CD4-positive, alpha-beta memory T cell (primary cell): ENCODE measurements at regions not wholly inside any gene's neighbourhood (a gene's known extent, or its start where the extent isn't known, plus 50 kb on each side); places are given as distances from the start of the nearest gene placed in this dataset.

Experiments used
- CTCF ChIA-PET: fragments of 350-600 bp; sonication (Branson Sonifier 250); formaldehyde crosslinking; loops from one replicate; lab custom pipeline; 2021; ENCODE audit warnings: inconsistent platforms; ENCODE audit not compliant: partially characterized antibody; lab: Charles Lee
- POLR2A ChIA-PET: fragments of 350-600 bp; sonication (Branson Sonifier 250); formaldehyde crosslinking; loops from one replicate; lab custom pipeline; 2021; ENCODE audit not compliant: partially characterized antibody; lab: Charles Lee
- DNase-seq, 5 donors: peaks; one replicate each; pipeline versions ENCODE4 v3.0.0 to v3.0.0-alpha.2; 2020 to 2022; ENCODE audit warnings: mixed read lengths in 1 of 5
- H3K27ac ChIP-seq: one replicate; pipeline ENCODE4 v1.7.0; 2013; ENCODE audit warnings: low read depth, low read length
- H3K27me3 ChIP-seq: 2 replicates; pipeline ENCODE4 v1.7.0; 2013; ENCODE audit warnings: mild to moderate bottlenecking, low read length, moderate library complexity; ENCODE audit not compliant: insufficient read depth
- H3K36me3 ChIP-seq: 2 replicates; pipeline ENCODE4 v1.7.0; 2013; ENCODE audit warnings: mild to moderate bottlenecking, low read length, moderate library complexity; ENCODE audit not compliant: insufficient read depth
- H3K4me1 ChIP-seq: 2 replicates; pipeline ENCODE4 v1.7.0; 2013; ENCODE audit warnings: mild to moderate bottlenecking, low read length, moderate library complexity; ENCODE audit not compliant: insufficient read depth
- H3K4me3 ChIP-seq, 2 donors: one replicate each; pipeline ENCODE4 v1.7.0; 2013; ENCODE audit warnings: low read length in 2 of 2, mild to moderate bottlenecking in 1 of 2
- H3K9me3 ChIP-seq, 2 donors: one replicate each; pipeline ENCODE4 v1.7.0; 2013; ENCODE audit warnings: low read length in 2 of 2, control low read depth in 1 of 2; ENCODE audit not compliant: control insufficient read depth in 1 of 2
- H3K27ac Mint-ChIP-seq, 7 donors: one replicate each; pipeline ENCODE4 v1.8.0; 2020 to 2021; ENCODE audit warnings: mixed read lengths in 7 of 7, mild to moderate bottlenecking in 6 of 7, inconsistent platforms in 3 of 7, moderate library complexity in 3 of 7
- H3K27me3 Mint-ChIP-seq, 2 donors: one replicate each; pipeline ENCODE4 v1.8.0; 2020 to 2021; ENCODE audit warnings: mixed read lengths in 2 of 2
- H3K36me3 Mint-ChIP-seq, 2 donors: one replicate each; pipeline ENCODE4 v1.8.0; 2020 to 2021; ENCODE audit warnings: mixed read lengths in 2 of 2, inconsistent platforms in 1 of 2, mild to moderate bottlenecking in 1 of 2
- H3K4me1 Mint-ChIP-seq, 4 donors: one replicate each; pipeline ENCODE4 v1.8.0; 2020 to 2021; ENCODE audit warnings: mixed read lengths in 4 of 4, mild to moderate bottlenecking in 1 of 4
- H3K4me3 Mint-ChIP-seq, 8 donors: one replicate each; pipeline ENCODE4 v1.8.0; 2020 to 2021; ENCODE audit warnings: mixed read lengths in 8 of 8, mild to moderate bottlenecking in 7 of 8, moderate library complexity in 6 of 8, inconsistent platforms in 3 of 8
- H3K9me3 Mint-ChIP-seq, 8 donors: one replicate each; pipeline ENCODE4 v1.8.0; 2020 to 2021; ENCODE audit warnings: mixed read lengths in 8 of 8, mild to moderate bottlenecking in 5 of 8, inconsistent platforms in 3 of 8, moderate library complexity in 1 of 8
- intact Hi-C: fragments of 100-400 bp; cut with micrococcal nuclease; formaldehyde crosslinking; loops from one replicate; pipeline ENCODE4 v1.15.1; 2023

DNA sequence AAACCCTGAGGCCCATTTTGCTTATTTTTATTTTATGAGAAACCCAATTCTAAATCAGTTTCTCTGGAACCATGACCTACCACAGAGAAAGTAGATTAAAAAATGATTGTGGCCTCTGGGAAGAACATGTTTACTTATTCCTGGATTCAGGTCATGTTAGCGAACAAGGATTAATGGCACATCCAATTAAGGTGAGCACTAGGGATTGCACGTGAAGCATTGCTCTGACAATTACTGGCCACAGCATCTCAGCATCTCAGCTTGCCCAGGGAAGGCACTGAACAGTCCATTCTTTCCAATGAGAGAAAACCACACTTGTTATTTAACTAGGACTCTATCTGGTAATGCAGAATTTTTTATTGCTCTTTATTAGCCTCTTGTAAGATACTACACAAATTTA is 119.8 kb downstream of the ZNF330 start:
- ChIA-PET POLR2A (no interaction called here), CTCF (no interaction called here)
- no peak overlapping the region for H3K4me3 ChIP-seq
- Mint-ChIP-seq H3K4me1 (no peaks in the 10 kb centered on the region), H3K36me3 (no peaks in the 10 kb centered on the region), H3K4me3 (no peak overlapping the region), H3K9me3 (no peaks in the 10 kb centered on the region), H3K27ac (no peak overlapping the region), H3K27me3 (peaks cover 13 to 17% of the 10 kb centered on the region in 2 donors)
- DNase-seq: no peak
- H3K9me3 ChIP-seq: no peaks in the 10 kb centered on the region
- H3K27me3 ChIP-seq: no peaks in the 10 kb centered on the region
- H3K36me3 ChIP-seq: no peaks in the 10 kb centered on the region
- H3K27ac ChIP-seq: no peak overlapping the region
- no peaks in the 10 kb centered on the region for H3K4me1 ChIP-seq
- intact Hi-C loops: no loop called here

DNA sequence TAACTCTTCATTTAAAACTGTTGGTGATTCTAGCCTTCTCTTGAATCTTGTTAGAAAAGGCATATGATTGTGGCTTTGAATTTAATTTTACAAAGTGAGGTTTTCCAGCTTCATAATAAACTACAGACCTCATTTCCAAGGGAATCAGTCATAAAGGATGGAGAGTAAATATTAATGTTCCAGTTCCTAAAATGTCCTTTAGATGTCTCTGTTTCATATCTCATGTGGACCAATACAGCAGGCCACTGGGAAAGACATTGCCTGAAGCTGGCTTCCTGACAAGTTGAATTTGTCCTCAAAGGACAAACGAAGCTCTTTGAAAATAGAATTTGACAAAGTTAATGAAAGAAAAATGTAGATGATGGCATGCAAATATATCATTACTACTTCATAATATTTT is 125.4 kb downstream of the ZNF330 start:
- no peaks in the 10 kb centered on the region for H3K36me3 ChIP-seq
- no peak overlapping the region for H3K27ac Mint-ChIP-seq
- H3K4me1 Mint-ChIP-seq: no peaks in the 10 kb centered on the region
- no peaks in the 10 kb centered on the region for H3K27me3 ChIP-seq
- DNase-seq: no peak
- H3K36me3 Mint-ChIP-seq: no peaks in the 10 kb centered on the region
- ChIA-PET POLR2A (interaction anchor here (1.3 kb wide), 1 partner anchor 1500 kb away, joined by 3 read pairs; the partner anchor contains the start of gene INPP4B), CTCF (interaction anchor here (0.7 to 1.8 kb wide), 3 partner anchors 309 to 1506 kb away, joined by 3 to 12 read pairs (median 4); partner anchors contain the start of gene INPP4B)
- no peak overlapping the region for H3K4me3 ChIP-seq
- no peaks in the 10 kb centered on the region for H3K9me3 Mint-ChIP-seq
- no peaks in the 10 kb centered on the region for H3K4me1 ChIP-seq
- H3K9me3 ChIP-seq: no peaks in the 10 kb centered on the region
- H3K27ac ChIP-seq: no peak overlapping the region
- intact Hi-C loops: no loop called here
- peaks cover 9 to 13% of the 10 kb centered on the region in 2 donors for H3K27me3 Mint-ChIP-seq
- no peak overlapping the region for H3K4me3 Mint-ChIP-seq

- POLR2A ChIA-PET: no interaction called here
- no peaks in the 10 kb centered on the region for H3K9me3 Mint-ChIP-seq
Observed at GRCh38 chr4:141347684-141348083, 127.0 kb downstream of the ZNF330 start.

DNA sequence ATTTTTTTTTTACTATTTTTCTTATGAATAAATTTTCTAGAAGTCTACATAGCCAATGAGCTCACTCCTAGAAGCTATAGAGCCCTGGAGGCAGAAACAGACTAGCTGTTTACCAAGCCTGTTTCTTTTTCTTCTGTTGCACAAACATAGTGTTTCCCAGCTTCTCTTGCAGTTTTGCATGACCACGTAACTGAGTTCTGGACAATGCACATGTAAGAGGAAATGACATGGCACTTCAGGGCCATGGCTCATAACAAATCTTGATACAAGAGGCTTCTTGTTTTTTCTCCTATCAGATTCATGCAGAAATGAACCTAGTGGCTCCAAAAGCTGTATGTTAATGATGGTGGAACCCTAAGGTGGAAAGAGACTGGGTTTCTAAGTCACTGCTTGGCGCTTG is 127.4 kb downstream of the ZNF330 start:
- Mint-ChIP-seq H3K9me3 (no peaks in the 10 kb centered on the region), H3K27me3 (peaks cover 7 to 11% of the 10 kb centered on the region in 2 donors), H3K4me3 (no peak overlapping the region), H3K4me1 (peaks cover 0 to 4% (median 1%) of the 10 kb centered on the region in 4 donors), H3K27ac (no peak overlapping the region), H3K36me3 (no peaks in the 10 kb centered on the region)
- ChIA-PET POLR2A (no interaction called here), CTCF (interaction anchor here (1.5 kb wide), 1 partner anchor 19 kb away, joined by 3 read pairs; no protein-coding TSS in a partner anchor)
- intact Hi-C loops: no loop called here
- no peaks in the 10 kb centered on the region for H3K27me3 ChIP-seq
- H3K36me3 ChIP-seq: no peaks in the 10 kb centered on the region
- H3K4me3 ChIP-seq: no peak overlapping the region
- H3K9me3 ChIP-seq: no peaks in the 10 kb centered on the region
- H3K4me1 ChIP-seq: no peaks in the 10 kb centered on the region
- no peak overlapping the region for H3K27ac ChIP-seq
- DNase-seq: no peak

More at GRCh38 chr4:141347684-141348083, 127.0 kb downstream of the ZNF330 start:
- intact Hi-C loops: no loop called here
- Histone ChIP-seq H3K27ac (no peak overlapping the region), H3K9me3 (no peaks in the 10 kb centered on the region), H3K36me3 (no peaks in the 10 kb centered on the region), H3K27me3 (no peaks in the 10 kb centered on the region), H3K4me1 (no peaks in the 10 kb centered on the region), H3K4me3 (no peak overlapping the region)
- Mint-ChIP-seq H3K4me1 (peaks cover 0 to 4% (median 1%) of the 10 kb centered on the region in 4 donors), H3K27me3 (peaks cover 7 to 11% of the 10 kb centered on the region in 2 donors), H3K36me3 (no peaks in the 10 kb centered on the region), H3K27ac (no peak overlapping the region), H3K4me3 (no peak overlapping the region)
- CTCF ChIA-PET: interaction anchor here (1.5 kb wide), 1 partner anchor 19 kb away, joined by 3 read pairs; no protein-coding TSS in a partner anchor
- no peak for DNase-seq

DNA sequence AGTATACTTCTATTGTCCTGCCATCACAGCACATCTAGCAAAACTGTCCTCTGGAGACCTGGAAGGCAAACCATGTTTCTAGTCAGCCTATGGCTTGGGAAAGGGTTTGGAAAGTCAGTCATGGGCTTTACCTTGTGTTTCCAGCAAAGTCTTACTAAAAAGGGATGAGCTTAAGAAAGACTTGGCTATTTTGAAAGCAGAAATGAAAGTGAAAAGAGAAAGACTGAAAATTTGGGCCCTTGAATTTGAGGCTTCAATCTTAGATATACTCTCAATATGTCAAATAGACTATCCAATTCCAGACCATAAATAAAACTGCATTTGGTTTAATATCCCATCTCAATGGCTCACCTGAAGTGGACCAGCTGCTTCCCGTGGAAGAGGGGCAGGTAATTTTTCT is 127.9 kb downstream of the ZNF330 start:
- no peaks in the 10 kb centered on the region for H3K27me3 ChIP-seq
- CTCF ChIA-PET: interaction anchor here (1.5 kb wide), 1 partner anchor 18 kb away, joined by 3 read pairs; no protein-coding TSS in a partner anchor

GRCh38 chr4:141349236-141349635 is 128.5 kb downstream of the ZNF330 start:
- ChIA-PET CTCF (interaction anchor here (1.5 kb wide), 1 partner anchor 17 kb away, joined by 3 read pairs; no protein-coding TSS in a partner anchor), POLR2A (no interaction called here)
- no peaks in the 10 kb centered on the region for H3K9me3 ChIP-seq
- no peaks in the 10 kb centered on the region for H3K36me3 ChIP-seq
- H3K4me3 ChIP-seq: no peak overlapping the region
- H3K27ac ChIP-seq: no peak overlapping the region
- Mint-ChIP-seq H3K27ac (no peak overlapping the region), H3K9me3 (no peaks in the 10 kb centered on the region), H3K4me3 (no peak overlapping the region), H3K36me3 (no peaks in the 10 kb centered on the region), H3K27me3 (peaks cover 0 to 7% of the 10 kb centered on the region in 2 donors), H3K4me1 (peaks cover 0 to 6% (median 1%) of the 10 kb centered on the region in 4 donors)
- H3K4me1 ChIP-seq: no peaks in the 10 kb centered on the region
- no peak for DNase-seq
- no peaks in the 10 kb centered on the region for H3K27me3 ChIP-seq
- intact Hi-C loops: no loop called here

More for the DNA sequence above, 127.9 kb downstream of the ZNF330 start:
- Histone ChIP-seq H3K27ac (no peak overlapping the region), H3K9me3 (no peaks in the 10 kb centered on the region), H3K36me3 (no peaks in the 10 kb centered on the region), H3K4me1 (no peaks in the 10 kb centered on the region), H3K4me3 (no peak overlapping the region)
- POLR2A ChIA-PET: no interaction called here
- H3K4me1 Mint-ChIP-seq: peaks cover 0 to 4% (median 1%) of the 10 kb centered on the region in 4 donors
- peaks cover 5 to 11% of the 10 kb centered on the region in 2 donors for H3K27me3 Mint-ChIP-seq
- intact Hi-C loops: no loop called here
- no peak overlapping the region for H3K27ac Mint-ChIP-seq
- no peak overlapping the region for H3K4me3 Mint-ChIP-seq
- no peak for DNase-seq
- H3K9me3 Mint-ChIP-seq: no peaks in the 10 kb centered on the region
- no peaks in the 10 kb centered on the region for H3K36me3 Mint-ChIP-seq

- H3K27ac ChIP-seq: no peak overlapping the region
Observed at GRCh38 chr4:141350122-141350905, 129.6 kb downstream of the ZNF330 start.

More at GRCh38 chr4:141350122-141350905, 129.6 kb downstream of the ZNF330 start:
- Mint-ChIP-seq H3K4me1 (peaks cover 0 to 6% (median 1%) of the 10 kb centered on the region in 4 donors), H3K4me3 (no peak overlapping the region), H3K36me3 (no peaks in the 10 kb centered on the region), H3K27ac (no peak overlapping the region), H3K9me3 (no peaks in the 10 kb centered on the region), H3K27me3 (peaks cover 0 to 7% of the 10 kb centered on the region in 2 donors)
- intact Hi-C loops: no loop called here
- CTCF ChIA-PET: no interaction called here
- H3K4me1 ChIP-seq: no peaks in the 10 kb centered on the region
- DNase-seq: no peak
- POLR2A ChIA-PET: no interaction called here
- H3K9me3 ChIP-seq: no peaks in the 10 kb centered on the region
- no peak overlapping the region for H3K4me3 ChIP-seq
- H3K27me3 ChIP-seq: no peaks in the 10 kb centered on the region
- no peaks in the 10 kb centered on the region for H3K36me3 ChIP-seq
